ENCODE measurements at regions not wholly inside any gene's neighbourhood (a gene's known extent, or its start where the extent isn't known, plus 50 kb on each side); places are given as distances from the start of the nearest gene placed in this dataset.

DNA sequence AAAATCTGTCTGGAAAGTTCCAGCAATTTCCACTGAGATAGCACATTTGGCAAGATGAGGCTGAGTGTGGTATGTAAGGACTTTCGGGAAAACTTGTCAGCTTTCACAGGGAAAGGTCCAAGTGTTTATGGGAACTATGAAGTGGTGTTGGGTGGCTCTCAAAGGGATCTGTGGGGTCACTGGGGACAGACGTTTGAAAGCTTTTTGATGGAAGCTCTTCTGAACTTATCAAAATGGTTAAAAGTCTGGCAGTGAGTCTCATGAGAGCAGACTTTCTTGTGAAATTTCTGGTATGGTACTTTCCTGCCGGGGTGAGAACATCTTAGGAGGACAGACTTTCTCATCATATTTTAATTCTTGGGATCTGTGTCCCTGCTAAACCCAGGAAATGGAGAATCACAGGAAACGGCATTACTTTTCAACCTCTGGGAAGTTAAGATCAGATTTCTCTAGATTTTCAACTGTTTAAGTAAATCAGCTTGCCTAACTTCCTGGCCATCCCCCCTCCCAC, 546.3 kb upstream of the ZEB2 start:
- Histone ChIP-seq H3K4me2 (ENCODE audit: low read length) (no peak overlapping the region), H2AFZ (ENCODE audit: low read depth, low read length, poor library complexity, severe bottlenecking) (no peak overlapping the region), H4K20me1 (ENCODE audit: insufficient read depth) (no peaks in the 10 kb centered on the region), H3K9me2 (ENCODE audit: insufficient read depth) (no peaks in the 10 kb centered on the region; the same call in 1 of the 2 replicates), H3K4me1 (ENCODE audit: control insufficient read depth in 1 of 2, insufficient read depth in 2 of 2, low read length in 2 of 2) (no peaks in the 10 kb centered on the region), H3K9me3 (ENCODE audit: control insufficient read depth in 1 of 2, insufficient read depth in 1 of 2, low read depth in 1 of 2, low read length in 2 of 2) (no peaks in the 10 kb centered on the region), H3K36me3 (ENCODE audit: control insufficient read depth in 1 of 2, insufficient read depth in 2 of 2, low read length in 2 of 2) (no peaks in the 10 kb centered on the region), H3K27ac (ENCODE audit: low read depth, low read length) (no peak overlapping the region), H3K4me3 (replicated peaks in 1 of 2; ENCODE audit: low read depth in 1 of 2, low read length in 2 of 2) (no peak overlapping the region), H3K9ac (ENCODE audit: low read length) (no peak overlapping the region), H3K27me3 (ENCODE audit: insufficient read depth, low read length) (no peaks in the 10 kb centered on the region), H3K79me2 (ENCODE audit: insufficient read depth, low read length) (no peaks in the 10 kb centered on the region)
- TF ChIP-seq, protein P1, sequence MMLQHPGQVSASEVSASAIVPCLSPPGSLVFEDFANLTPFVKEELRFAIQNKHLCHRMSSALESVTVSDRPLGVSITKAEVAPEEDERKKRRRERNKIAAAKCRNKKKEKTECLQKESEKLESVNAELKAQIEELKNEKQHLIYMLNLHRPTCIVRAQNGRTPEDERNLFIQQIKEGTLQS (IDR thresholded peaks at IDR 0.05) = no peak
- TF ChIP-seq, protein P2, sequence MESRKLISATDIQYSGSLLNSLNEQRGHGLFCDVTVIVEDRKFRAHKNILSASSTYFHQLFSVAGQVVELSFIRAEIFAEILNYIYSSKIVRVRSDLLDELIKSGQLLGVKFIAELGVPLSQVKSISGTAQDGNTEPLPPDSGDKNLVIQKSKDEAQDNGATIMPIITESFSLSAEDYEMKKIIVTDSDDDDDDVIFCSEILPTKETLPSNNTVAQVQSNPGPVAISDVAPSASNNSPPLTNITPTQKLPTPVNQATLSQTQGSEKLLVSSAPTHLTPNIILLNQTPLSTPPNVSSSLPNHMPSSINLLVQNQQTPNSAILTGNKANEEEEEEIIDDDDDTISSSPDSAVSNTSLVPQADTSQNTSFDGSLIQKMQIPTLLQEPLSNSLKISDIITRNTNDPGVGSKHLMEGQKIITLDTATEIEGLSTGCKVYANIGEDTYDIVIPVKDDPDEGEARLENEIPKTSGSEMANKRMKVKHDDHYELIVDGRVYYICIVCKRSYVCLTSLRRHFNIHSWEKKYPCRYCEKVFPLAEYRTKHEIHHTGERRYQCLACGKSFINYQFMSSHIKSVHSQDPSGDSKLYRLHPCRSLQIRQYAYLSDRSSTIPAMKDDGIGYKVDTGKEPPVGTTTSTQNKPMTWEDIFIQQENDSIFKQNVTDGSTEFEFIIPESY (IDR thresholded peaks at IDR 0.05; ENCODE audit: extremely low read depth, insufficient replicate concordance, low read length) = no peak
- TF ChIP-seq ZNF274 (IDR thresholded peaks at IDR 0.05; ENCODE audit: low read depth, low read length) = no peak
- no peak for TF ChIP-seq EZH2phosphoT487 (IDR thresholded peaks at IDR 0.05; ENCODE audit: borderline replicate concordance)
- no peak for TF ChIP-seq SP1 (IDR thresholded peaks at IDR 0.05; ENCODE audit: low read depth)
- TF ChIP-seq SRF (IDR thresholded peaks at IDR 0.05; ENCODE audit: low read depth) = no peak
- no peak for TF ChIP-seq EZH2 (IDR thresholded peaks at IDR 0.05)
- BruUV-seq (replicated peaks) = no TSS peak
- no peak for ATAC-seq
- ChIA-PET POLR2A (no interaction called here), CTCF (no interaction called here), RAD21 (ENCODE audit: low non-redundant PET in 1 of 2, low total read pairs in 2 of 2, uncharacterized antibody in 2 of 2, unreplicated experiment in 2 of 2) (no interaction called here)
- intact Hi-C loops (cut with micrococcal nuclease) = no loop called here
- no peak for DNase-seq (ENCODE audit: low read depth, low spot score)

DNA sequence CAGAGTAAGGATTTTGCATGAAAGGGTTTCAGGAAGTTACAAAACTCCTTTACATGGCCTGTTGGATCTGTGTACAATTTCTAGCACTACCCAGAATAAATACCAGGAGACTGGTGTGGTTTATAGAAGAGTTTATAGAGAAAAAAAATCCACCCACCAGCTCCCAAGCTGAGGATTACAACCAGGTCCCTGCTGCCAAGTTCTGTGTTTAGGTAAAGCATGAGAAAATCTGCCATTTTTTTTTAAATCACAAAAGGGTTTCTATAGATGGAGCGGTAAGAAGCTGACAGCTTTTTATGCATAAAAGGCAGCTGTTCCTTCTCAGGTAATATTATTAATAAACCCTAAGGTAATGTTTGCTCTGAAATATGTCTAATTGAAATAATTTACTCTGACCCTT, 545.4 kb upstream of the ZEB2 start:
- RAD21 ChIA-PET (ENCODE audit: low non-redundant PET in 1 of 2, low total read pairs in 2 of 2, uncharacterized antibody in 2 of 2, unreplicated experiment in 2 of 2) = no interaction called here
- no peak for TF ChIP-seq POLR2A (IDR thresholded peaks at IDR 0.05; ENCODE audit: borderline replicate concordance, extremely low read depth, insufficient read depth, insufficient read length)
- no peak for TF ChIP-seq ZFX (IDR thresholded peaks at IDR 0.05)
- TF ChIP-seq YY1 (IDR thresholded peaks at IDR 0.05; ENCODE audit: extremely low read depth, insufficient replicate concordance, low read depth, low read length) = no peak
- TF ChIP-seq, protein P3, sequence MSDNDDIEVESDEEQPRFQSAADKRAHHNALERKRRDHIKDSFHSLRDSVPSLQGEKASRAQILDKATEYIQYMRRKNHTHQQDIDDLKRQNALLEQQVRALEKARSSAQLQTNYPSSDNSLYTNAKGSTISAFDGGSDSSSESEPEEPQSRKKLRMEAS (IDR thresholded peaks at IDR 0.05) = no peak
- TF ChIP-seq CBX3 (IDR thresholded peaks at IDR 0.05; ENCODE audit: low read depth) = no peak
- no peak for TF ChIP-seq ELF1 (IDR thresholded peaks at IDR 0.05; ENCODE audit: borderline replicate concordance, low read depth)
- H3K9me3 ChIP-seq (ENCODE audit: control insufficient read depth in 1 of 2, insufficient read depth in 1 of 2, low read depth in 1 of 2, low read length in 2 of 2) = no peaks in the 10 kb centered on the region
- no peaks in the 10 kb centered on the region for H4K20me1 ChIP-seq (ENCODE audit: insufficient read depth)
- BruUV-seq (replicated peaks) = no TSS peak
- no peak overlapping the region for H3K27ac ChIP-seq (ENCODE audit: low read depth, low read length)
- CTCF ChIA-PET = no interaction called here
- ATAC-seq = no peak
- intact Hi-C loops (cut with micrococcal nuclease) = no loop called here
- no peak overlapping the region for H2AFZ ChIP-seq (ENCODE audit: low read depth, low read length, poor library complexity, severe bottlenecking)
- POLR2A ChIA-PET = no interaction called here
- no peaks in the 10 kb centered on the region for H3K79me2 ChIP-seq (ENCODE audit: insufficient read depth, low read length)
- H3K4me3 ChIP-seq (replicated peaks in 1 of 2; ENCODE audit: low read depth in 1 of 2, low read length in 2 of 2) = no peak overlapping the region
- H3K36me3 ChIP-seq (ENCODE audit: control insufficient read depth in 1 of 2, insufficient read depth in 2 of 2, low read length in 2 of 2) = no peaks in the 10 kb centered on the region
- no peaks in the 10 kb centered on the region; the same call in 1 of the 2 replicates for H3K9me2 ChIP-seq (ENCODE audit: insufficient read depth)
- no peaks in the 10 kb centered on the region for H3K27me3 ChIP-seq (ENCODE audit: insufficient read depth, low read length)
- DNase-seq (ENCODE audit: low read depth, low spot score) = no peak
- H3K4me2 ChIP-seq (ENCODE audit: low read length) = no peak overlapping the region
- no peak overlapping the region for H3K9ac ChIP-seq (ENCODE audit: low read length)
- no peaks in the 10 kb centered on the region for H3K4me1 ChIP-seq (ENCODE audit: control insufficient read depth in 1 of 2, insufficient read depth in 2 of 2, low read length in 2 of 2)
